HG03108 (cell line): ENCODE measurements at regions not wholly inside any gene's neighbourhood (a gene's known extent, or its start where the extent isn't known, plus 50 kb on each side); places are given as distances from the start of the nearest gene placed in this dataset.
"Not testable (repeated sequence)": the region's sequence is repeated elsewhere in the genome, so short reads cannot be mapped to it uniquely, and the experiment has no call there.

Experiments
- ATAC-seq: cut with Tn5 transposase; IDR thresholded peaks from one replicate; pipeline ENCODE4 v1.9.1; 2021; ENCODE audit warnings: moderate library complexity; ENCODE audit not compliant: unreplicated experiment

DNA sequence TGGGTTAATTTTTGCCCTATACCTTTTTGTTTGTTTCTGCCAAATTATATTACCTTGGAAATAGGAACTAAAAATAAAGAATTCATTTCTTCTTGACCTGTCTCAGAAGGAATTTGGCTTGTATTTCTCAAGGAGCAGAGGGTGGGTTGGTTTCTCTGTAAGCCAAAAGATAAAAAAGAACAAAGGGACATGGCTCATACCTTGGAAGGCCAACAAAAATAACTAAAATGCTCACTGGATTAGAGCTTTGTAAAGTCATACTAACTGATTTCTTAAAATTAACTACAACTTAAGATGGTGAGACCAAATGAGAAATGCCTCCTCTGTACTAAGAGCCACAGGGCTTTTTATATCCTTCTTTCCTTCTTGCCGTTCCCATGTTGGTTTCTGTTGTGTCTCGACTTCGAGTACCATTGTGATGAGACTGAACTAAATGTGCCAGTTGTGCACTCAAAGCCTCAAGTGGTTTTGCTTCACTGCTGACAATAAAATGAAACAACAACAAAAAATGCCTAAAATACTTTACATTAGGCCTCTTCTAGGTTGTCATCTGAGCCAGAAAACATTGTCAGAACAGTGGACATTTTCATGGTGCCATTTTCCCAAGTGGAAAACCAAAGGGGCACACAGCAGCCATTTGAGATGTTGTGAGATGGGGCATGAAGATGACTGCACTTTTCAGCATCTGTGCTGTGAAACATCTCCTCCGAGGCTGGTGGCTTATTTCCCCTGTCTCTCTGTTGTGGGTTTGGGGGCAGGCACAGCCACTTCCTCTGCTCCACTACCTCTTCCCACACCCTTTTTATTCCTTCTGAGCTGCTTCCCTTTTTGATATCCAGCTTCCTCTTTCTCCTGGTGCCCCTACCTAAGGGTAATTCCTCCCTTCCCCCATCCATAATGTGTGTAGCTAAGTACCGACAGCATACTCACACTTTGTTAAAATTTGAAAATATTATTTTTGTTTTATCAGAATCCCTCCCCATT is 51.8 kb upstream of the AGR3 start:
- no peak for ATAC-seq

DNA sequence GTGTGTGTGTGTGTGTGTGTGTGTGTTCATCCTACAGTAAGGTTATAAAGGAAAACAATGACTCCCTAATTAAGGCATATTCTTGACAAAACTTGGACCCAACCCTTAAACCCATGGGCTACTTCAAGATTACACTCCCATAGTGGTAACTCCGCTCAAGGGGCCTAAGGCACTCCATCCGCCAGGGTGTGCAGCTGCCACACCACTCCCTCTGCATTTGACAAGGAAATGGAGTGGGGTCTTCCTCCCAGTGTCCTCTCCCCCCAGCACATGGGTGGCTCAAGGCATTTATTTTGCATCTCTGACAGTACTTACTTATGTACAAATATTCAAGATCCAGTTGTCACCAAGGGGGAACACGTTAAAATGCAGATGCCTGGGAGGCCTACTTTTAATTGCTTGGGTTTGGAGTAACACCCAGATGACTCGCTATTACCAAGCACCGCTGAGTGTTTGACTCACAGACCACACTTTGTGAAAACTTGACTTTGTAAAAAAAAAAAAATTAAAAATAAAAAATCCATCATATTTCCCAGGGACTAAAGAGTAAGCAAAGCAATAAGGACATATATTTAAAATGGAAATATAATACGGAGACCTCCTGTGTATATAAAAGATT is 53.0 kb upstream of the AGR3 start:
- ATAC-seq, result no peak

DNA sequence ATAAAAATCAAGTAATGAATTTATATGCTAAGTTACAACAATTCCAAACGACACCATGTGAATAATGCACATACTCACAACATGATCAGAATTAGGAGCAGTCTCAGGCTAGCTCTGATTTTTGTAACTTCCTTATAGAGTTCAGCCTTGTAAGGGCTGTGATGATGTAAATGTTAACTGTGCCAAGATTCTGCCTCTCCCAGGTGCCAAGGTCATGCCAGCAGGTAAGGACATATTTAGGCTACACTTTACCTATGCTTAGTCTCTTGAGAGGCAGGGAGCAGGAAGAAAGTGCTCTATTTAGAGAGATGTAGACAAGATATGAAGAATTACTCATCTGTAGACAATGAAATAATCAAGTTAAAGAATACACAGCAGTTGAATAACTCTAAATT is 53.6 kb upstream of the AGR3 start:
- ATAC-seq, result no peak

DNA sequence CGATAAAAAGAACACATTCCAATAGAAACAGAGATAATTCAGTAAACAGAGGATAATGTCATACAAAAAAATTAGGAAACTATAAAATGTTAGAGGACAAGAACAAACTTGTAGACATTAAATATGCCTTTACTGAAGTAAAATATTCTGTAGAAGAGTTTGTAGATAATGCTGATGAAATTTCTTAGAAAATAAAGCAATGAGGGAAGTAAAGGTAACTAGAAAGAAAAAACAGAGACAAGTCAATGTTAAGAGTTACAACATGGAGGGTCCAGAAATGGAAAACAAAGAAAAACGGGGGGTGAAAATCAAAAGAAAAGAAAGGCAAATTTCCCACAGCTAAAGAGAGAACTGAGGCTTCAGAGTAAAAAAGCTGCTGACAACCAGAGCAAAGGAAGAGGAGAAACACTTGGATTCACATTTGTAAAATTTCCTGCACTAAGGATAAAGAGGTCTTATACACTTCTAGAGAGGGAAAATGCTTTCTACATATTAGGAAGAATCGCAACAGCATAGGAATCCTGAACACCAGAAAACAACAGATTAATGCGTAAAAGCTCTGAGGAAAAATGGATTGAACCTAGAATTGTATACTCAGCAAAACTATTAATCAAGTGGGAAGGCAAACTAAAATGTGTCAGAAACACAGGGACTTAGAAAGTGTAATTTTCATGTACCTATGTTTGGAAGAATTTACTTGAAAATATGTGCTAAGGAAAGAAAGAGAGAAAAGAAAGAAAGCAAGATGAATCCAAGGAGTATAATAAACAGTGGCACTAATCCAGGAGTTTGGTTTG is 55.0 kb upstream of the AGR3 start:
- ATAC-seq, result no peak

DNA sequence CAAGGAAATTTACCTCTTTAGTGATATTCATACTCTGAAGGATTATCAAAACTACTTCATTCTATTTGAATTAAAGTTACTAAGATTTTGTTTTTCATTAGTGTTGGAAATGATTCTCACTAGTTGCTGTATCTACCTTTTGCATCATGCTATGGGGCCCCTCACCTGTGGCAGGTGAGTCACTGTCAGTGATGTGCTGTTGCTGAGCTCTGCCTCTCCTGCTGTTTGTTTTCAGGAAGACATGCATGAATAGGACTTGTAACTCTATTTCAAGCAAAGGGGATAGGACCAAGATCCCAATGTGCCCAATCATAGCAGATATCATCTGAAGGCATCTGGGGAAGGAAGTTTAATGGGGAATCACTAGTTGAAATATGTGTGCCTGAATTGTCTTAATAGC is 57.4 kb upstream of the AGR3 start:
- ATAC-seq, result no peak

DNA sequence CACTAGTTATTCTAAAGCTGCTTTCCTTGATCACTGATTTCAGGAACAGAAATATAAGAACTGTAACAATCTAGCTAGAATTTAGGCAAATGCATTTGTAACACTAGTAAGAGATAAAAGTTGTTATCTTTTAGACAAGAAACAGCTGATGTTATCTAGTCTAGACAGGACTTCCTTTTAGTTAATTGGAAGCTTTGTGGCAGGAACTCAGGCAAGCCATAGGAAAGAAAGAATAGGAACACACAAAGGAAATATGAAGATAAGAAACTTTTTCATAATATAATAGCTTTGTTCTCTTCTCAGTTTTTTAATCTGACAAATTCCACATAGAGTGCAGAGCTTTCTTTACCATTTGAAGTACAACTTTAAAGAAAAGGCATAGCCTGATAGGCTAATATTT is 59.0 kb upstream of the AGR3 start:
- ATAC-seq, result no peak

DNA sequence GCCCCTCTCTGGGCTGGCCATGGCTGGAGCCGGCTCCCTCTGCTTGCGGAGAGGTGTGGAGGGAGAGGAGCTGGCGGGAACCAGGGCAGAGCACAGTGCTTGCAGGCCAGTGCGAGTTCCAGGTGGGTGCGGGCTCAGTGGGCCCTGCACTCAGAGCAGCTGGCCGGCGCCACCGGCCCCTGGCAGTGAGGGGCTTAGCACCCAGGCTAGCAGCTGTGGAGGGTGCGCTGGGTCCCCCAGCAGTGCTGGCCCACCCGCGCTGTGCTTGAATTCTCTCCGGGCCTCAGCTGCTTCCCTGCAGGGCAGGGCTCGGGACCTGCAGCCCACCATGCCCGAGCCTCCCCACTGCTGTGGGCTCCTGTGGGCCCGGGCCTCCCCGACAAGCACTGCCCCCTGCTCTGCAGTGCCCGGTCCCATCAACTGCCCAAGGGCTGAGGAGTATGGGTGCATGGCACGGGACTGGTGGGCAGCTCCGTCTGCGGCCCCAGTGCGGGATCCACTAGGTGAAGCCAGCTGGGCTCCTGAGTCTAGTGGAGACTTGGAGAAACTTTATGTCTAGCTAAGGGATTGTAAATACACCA is 61.2 kb upstream of the AGR3 start:
- ATAC-seq, result no peak

DNA sequence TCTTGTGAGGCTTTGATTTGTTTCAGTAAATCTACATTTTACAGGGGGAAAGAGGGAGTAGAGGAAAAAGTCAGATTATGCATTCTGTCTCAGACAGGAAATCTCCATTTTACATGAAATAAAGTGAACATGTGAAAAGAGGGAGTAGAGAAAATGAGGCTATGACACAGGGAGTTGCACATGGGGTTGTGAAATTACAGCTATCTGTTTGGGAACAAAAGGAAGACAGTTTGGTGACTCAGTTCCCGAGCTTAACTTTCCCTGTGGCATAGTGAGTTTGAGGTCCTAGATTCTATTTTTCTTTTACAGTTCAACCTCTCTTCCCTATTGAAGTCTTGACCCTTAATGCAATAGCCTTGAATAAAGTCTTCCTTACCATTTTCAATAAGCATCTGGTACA is 63.2 kb upstream of the AGR3 start:
- no peak for ATAC-seq

DNA sequence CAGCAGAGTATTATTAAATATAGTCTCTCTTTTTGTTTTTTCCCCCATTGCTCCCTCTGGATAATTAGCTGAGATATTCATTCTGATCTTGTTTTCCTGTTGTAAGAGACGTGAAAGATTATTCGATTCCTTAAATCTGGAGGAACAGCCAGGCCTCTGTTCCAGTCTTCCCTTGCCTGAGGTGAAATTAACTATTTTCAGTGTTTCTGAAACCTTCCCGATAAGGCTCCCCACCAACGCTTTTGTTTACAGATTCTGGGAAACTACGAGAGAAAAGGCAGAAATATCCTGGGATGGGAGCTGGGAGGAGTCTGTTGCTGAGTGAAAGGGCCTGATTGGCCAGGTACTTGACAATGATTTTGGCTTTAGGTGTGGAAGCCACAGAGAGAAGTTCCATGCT is 63.6 kb upstream of the AGR3 start:
- no peak for ATAC-seq

DNA sequence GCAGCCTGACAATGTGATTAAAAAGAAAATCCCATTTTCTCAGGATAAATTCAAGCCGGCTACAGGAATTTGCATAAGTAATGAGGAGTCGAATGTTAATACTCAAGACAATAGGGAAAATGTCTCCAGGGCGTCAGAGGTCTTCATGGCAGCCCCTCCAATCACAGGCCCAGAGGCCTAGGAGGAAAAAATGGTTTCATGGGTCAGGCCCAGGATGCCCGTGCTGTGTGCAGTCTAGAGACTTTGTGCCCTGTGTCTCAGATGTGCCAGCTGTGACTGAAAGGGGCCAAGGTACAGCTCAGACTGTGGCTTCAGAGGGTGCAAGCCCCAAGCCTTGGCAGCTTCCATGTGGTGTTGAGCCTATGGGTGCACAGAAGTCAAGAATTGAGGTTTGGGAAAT is 66.3 kb upstream of the AGR3 start:
- not testable (repeated sequence) for ATAC-seq

DNA sequence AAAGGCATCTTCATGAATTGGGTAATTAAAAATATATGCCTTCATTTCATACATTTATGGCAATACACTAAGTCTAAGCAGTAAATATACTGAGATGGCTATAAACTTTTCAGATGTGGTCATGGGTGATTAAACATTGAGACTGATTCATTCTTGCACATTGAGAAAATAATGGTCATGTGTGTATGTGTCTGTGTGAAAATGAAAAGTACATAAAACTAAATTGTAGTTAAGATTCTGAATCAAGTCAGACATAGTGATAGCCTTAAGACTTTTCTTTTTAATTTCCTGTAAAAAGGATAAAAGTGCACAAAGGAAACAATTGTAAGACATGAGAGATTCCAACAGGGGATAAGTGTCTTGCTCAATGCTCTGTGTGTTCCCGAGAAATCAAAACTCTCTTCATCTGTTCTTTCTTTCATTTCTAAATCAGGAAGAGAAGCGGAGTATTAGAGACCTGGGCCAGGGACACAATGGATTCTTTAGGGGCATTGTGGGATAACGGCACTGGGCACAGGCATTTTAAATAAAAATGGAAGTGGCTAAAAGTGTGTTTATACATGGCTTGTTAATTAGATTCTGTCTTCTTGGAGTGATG is 69.8 kb upstream of the AGR3 start:
- ATAC-seq, result no peak

DNA sequence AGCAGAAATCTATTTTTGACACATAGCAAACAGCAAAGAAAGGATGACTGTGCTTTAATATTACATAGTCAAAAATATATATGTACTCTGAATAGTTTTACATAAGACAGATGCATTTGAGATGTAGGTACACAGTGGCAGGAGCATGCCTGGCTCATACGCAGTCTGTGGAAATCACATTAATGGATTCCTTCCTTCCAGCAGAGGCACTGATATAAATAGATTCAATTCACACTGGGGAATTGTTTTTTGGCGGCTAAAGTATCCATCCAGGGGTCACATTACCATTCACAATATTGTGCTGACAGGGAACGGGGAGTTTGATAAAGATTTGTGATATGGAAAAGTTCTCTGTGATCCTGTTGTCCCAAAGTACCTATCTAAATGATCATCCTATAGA is 72.5 kb upstream of the AGR3 start:
- no peak for ATAC-seq

DNA sequence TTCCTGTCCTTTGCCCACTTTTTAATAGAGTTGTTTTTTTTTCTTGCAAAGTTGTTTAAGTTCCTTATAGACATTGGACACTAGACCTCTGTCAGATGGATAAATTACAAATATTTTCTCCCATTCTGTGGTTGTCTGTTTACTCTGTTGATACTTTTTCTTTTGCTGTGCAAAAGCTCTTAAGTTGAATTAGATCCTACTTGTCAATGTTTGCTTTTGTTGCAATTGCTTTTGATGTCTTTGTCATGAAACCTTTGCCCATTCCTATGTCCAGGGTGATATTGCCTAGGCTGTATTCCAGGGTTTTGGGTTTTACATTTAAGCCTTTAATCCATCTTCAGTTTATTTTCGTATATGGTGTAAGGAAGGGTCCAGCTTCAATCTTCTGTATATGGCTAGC is 76.9 kb upstream of the AGR3 start:
- ATAC-seq, result no peak

DNA sequence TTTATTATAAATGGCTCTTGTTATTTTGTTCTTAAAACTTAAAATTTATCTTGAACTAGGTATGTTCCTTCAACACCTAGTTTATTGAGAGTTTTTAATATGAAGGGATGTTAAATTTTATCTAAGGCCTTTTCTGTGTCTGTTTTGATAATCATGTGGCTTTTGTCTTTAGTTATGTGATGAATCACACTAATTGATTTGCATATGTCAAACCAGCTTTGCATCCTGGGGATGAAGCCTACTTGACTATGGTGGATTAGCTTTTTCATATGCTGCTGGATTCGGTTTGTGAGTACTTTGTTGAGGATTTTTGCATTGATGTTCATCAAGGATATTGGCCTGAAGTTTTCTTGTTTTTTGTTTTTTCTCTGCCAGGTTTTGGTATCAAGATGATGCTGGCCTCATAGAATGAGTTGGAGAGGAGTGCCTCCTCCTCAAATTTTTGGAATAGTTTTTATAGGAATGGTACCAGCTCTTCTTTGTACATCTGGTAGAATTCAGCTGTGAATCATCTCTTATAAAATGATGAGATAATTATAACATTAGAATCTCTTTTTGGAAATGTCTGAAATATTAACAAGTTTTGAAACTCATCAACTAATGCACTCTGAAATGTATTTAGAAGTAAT is 78.7 kb upstream of the AGR3 start:
- no peak for ATAC-seq

DNA sequence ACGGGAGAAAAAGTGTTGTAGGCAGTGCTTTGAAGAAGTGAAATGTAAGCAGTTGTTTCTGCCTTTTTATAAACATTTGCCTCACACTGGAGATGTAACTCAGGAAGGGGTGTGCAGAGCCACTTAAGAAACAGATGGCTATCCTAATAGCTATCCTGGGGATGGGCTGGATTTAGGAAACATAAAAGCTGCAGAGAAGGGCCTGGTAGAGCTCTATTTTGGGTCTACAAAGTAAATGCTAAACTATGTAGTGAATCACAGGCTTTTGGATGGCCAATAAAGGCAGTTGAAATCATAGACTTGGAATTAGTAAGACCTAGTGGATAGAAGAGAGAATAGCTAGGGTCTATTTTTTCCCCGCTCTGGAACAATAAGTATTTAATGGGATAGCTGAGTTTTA is 79.9 kb upstream of the AGR3 start:
- ATAC-seq, result no peak

DNA sequence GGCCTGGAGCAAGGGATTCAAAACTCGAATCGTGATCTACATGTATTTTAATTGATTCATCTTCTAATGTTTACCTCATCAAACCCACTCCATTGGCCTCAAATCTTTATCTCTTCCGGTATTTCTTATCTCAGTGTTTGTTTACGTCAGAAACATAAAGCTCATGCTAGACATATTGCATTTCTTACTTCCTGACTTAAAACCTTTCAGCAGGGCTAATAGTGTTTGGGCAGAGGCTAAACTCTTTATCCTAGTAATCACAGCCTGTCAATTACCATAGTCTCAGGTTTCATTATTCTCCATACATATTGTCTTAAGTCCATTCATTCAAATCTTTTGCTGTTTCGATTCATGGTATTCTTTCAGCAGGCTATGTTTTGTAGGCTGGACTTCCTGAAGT is 81.3 kb upstream of the AGR3 start:
- no peak for ATAC-seq

DNA sequence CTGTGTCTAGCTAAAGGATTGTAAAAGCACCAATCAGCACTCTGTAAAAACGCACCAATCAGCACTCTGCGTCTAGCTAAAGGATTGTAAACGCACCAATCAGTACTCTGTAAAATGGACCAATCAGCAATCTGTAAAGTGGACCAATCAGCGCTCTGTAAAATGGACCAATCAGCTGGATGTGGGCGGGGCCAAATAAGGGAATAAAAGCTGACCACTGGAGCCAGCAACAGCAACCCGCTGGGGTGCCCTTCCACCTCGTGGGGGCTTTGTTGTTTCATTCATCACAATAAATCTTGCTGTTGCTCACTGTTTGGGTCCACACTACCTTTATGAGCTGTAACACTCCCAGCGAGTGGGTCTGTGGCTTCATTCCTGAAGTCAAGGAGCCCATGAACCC is 83.9 kb upstream of the AGR3 start:
- ATAC-seq, result not testable (repeated sequence)

DNA sequence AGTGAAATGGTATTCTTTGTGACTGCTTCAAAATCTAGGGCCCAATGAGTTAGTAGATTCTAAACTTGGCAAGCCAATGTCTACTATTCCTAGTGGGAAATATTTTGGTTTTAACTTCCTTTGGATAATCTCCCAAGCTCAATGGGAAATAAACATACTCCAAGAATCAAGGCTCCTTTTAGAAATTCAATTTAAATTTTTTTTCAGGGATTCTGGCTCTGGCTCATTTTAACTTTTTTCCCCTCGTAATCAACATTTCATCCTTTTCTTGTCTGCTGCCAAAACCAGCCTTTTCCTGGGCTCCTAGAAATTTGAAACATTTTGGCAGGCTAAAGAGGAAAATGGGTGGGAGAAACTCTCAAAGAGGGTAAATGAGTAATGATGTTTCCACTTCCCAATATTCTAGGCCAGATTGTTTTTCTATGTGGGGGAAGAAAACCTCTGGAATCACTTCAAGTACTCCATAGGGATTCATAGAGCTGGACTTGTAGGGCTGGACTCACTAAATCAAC is 85.6 kb upstream of the AGR3 start:
- ATAC-seq, result no peak

DNA sequence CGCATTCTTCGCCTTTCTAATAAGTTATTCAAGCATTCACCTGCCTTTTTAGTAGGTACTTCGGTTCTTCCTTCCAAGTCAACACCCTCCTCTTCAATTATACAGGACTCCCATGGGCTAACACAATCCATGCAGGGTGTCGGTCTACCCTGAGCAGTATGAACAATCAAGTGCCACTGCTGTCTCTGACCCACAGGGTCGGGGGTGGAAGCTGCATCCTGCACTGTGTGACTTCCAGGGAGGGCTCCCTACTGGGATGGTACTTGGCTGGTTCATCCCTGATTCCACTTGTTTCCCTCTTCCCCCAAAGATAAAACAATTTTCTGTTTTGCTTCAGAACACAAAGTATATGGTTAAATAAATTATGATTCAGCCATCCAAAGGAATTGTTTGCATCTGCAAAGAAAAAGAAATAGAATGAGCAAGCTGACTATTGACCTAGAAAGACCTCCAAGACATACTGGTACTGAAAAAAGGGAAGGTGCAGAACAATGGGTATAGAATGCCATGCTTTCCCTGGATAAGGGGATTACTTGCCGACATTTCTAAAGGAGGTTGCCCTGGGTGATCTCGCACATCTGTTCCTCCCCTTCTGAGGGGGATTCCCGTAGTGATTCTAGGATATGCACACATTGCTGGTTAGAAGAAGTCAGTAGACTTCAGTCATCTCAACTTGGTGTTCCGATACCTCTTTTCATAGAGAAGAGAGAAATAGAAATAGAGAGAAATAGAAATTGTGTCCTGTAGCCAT is 89.1 kb upstream of the AGR3 start:
- ATAC-seq, result no peak

DNA sequence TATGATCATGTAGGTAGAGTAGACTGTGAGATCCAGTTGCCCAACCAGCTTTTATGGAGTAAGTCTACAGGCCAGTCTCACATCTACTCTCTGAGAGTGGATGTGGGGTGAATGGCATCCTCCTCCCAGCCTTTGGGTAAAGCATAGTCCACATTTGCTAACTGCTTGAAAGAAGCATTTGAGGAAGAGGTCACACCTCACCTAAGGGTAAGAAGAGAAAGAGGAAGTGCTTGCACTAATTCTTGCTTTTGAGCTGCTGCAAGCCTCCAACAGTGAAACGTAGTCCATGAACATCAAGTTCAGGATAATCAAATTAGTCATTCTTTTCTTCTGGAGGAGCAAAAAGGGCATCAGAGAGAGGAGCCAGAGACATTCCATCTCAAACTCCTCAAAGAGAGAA is 93.9 kb upstream of the AGR3 start:
- ATAC-seq, result no peak
